CD4-positive, alpha-beta T cell treated with Interleukin-4 for 1 hour (primary cell): ENCODE measurements at regions not wholly inside any gene's neighbourhood (a gene's known extent, or its start where the extent isn't known, plus 50 kb on each side); places are given as distances from the start of the nearest gene placed in this dataset.

Experiments
- DNase-seq, 2 donors: peaks; one replicate each; pipeline ENCODE4 v3.0.0-alpha.2; 2020 to 2022

DNA sequence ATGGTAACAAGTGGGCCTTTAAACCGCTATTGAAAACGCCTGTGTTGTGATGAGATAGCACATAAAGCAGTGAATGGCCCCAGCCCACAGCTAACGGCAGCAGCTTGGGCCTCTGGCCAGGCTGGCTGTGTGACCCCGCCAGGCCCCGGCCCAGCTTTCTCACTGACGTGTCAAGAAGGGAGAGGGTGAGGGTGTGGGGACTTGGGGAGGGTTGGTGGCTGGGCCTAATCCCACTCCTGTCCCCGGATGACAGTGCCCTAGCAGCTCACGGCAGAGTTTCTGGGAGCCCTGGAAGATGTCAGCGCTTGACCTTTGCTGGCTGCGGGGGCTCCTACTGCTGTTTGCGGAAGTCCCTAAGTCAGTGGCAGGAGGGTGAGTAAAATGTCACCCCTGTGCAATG lies 88.9 kb upstream of the SHH start:
- DNase-seq, result no peak

DNA sequence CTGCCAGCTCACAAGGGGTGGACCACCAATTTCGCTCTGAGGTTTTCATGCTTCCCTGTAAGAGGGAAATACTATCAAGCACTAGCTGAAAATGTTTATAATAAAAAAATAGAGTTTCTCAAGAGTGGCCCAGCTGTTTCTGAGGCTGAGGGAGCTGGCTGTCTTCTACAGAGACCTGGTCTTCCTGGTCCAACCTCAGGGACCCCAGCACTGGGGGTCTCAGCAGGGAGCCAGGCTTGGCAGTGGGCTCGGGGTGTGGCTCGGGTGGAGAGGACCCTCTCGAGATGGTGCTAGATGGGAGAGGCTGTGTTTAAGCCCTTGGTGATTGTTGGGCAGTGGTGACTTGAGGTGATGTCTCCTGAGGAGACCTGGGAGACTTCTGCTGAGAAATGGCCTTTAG lies 87.3 kb upstream of the SHH start:
- DNase-seq, result no peak

DNA sequence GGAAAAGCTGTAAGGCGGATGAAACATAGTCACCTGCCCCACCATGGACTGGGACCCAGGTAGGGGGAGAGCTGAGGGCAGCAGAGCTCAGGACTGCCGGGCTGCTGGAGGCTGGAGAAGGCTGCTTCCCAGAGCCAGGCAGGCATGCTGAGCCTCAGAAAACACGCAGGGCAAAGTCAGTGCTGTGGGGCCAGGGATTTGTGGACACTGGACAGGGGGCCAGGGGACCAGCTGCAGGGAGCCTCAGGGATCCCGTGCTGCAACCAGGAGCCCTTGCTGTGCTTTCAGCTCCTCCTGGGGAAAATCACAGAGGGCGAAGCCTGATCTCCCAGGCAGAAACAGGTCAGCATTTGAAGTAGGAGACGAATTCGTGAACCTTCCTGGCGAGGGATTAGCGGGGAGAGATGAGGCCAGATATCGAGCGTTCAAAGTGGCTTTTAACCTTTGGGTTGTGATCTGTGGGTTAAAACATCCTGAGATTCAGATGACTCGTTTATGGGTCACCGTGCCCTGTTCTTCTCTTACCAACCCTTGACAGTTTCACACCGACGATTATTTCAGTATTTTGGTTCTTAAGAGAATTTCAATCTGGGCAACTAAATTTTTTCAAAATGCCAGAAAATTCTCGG lies 85.6 kb upstream of the SHH start:
- no peak for DNase-seq

DNA sequence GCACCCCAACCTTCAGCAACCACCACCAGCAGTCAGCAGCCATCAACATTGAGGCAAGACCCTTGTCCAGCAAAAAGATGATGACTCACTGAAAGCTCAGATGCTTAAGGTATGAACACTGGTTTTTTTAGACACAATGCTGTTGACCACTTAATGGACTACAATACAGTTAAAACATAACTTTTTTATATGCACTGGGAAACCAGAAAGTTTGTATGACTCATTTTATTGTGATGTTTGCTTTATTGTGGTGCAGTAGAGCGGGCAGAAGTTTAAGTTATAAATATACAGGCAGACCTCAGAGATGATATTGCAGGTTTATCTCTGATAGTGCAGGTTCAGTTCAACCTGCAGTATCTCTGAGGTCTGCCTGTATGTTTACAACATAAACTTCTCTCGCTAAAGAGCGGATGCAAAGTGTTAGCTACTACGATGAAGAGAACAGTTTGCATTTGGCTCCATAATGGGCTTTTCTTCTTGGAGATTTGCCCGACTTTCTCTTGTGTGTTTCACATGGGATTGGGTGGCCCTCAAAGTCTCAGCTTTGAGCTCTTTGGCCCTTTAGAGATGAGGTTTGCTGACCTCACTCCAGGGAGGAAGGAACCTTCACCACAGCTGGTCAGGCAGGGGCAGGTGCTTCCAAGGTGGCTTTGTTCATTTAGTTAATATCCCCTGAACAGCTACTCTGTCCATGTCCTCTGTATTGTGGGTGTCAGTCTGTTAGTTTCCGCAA lies 84.4 kb upstream of the SHH start:
- no peak for DNase-seq

DNA sequence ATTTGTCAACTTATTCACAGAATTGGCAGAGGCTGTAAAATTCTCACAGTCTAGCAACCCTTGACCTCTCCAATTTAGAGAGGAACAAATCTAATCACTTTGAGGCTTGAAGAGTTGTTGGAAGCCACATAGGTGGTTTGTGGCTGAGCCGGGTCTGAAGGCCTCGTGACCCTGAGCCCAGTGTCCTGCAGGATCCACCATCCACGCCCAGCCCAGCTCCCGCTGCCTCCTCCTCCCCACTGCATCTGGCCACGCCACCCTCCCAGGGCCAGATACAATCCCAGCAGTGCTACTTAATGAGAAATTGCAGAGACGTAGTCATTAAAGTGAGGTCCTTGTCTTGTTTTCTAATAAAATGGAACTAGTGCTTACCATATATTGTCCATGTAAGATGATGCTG lies 81.4 kb upstream of the SHH start:
- DNase-seq, result no peak

DNA sequence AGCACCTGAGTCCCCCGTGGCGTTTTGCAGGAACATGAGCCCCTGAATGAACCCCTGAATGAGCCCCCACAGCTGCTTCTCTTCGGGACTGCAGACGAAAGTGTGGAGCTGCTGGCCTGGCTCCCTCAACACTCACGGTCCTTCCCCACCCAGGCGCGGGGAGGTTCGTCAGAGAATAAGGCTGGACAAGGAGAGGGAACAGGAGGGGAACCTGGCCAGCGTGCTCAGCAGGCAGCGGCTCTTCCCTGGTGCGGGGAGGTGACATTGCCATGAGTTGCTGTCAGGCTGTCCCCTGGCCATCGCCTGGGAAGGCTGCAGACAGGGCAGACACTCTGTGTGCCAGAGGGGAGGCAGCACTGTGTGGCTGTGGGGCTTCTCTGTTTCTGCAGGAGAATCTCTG lies 80.9 kb upstream of the SHH start:
- DNase-seq, result no peak

DNA sequence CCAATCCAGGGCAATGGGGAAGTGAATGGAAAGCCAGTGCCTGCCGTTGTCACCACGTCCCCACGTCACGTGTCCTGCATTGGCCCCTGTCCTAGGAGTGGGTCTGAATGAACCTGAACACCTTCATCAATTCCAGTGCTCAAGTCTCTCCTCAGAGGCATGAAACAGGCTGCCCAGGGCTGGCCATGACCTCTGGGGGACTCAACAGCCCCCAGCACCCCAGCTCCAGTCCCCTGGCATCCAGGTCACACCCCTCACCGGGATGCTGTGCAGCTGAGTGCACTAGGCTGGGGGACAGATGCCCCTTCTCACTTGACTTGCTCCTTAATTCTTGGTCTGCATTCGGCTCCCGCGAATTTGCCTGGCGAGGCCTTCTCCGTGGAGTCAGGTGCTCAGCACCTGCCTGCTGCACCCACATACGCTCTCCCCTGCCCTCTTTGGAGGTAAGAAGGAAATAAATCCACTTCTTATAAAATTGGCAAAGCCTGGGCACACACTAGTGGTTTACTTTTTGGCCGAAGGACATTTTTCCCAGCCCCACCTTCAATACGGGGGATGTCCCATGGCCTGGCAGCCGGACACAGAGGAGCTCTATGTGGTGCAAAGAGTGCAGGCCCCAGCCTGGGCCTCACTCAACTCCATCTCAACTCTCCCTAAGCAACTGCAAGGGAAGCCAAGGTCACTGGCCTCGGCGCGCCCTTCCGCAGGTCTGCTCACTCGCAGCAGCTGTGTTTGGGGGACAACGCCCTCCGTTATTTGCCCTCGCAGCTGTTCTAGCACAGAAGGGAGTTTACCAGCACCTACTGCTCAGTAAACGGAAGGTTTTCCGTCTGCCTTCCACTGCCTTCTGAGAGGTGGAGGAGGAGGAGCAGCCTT lies 77.6 kb upstream of the SHH start:
- DNase-seq, result no peak

DNA sequence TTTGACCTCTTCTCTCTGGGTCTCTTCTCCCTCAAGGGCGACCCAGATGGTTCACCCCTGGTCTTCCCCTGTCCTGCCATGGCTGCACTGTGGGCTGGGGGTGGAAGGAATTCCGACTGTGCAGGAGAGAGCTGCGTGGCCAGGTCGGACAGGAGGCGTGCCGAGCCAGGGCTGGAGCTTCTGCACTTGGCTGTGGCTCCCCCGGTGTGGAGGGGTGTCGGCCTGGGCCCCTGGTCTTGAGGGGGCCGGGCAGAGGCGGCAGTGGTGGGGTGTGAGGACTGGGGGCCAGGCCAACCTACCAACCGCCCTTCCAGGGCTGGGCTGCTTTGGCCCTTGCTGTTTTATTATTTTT lies 74.9 kb upstream of the SHH start:
- DNase-seq, result no peak

DNA sequence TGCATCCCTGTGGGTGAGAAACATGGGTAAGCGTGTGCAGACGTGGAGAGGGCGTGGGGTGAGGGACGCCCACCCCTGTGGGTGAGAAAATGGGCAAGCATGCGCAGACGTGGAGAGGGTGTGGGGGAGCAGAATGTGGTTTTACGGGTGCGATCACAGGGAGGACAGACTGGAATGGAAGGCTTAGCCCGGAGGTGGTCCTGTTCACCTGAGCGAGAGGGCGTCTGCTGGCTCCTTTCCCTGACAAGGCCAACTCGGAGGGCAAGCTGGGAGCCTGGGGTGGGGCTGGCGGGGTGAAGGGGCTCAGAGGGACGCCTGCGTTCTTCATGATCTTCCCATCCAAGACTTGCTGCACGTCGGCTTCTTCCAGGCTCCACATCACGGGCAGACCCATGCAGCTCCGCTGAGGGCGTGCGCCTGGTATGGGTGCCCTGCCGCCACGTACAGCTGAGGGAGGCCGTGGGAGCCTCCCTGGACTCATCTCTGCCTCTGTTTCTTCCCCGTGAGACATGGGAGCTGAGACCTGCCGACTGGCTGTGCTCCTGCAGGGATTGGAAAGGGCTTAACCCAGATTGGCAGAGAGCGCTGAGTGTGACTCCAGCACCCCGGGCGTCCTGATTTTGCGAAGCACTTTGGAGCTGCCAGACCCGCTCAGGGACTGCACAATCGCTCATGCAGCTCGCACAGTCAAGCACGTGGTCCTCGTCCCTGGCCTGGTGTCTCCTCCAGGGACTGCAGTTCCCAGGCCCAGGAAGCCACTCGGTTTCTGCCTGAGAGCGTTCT lies 74.3 kb upstream of the SHH start:
- no peak for DNase-seq

DNA sequence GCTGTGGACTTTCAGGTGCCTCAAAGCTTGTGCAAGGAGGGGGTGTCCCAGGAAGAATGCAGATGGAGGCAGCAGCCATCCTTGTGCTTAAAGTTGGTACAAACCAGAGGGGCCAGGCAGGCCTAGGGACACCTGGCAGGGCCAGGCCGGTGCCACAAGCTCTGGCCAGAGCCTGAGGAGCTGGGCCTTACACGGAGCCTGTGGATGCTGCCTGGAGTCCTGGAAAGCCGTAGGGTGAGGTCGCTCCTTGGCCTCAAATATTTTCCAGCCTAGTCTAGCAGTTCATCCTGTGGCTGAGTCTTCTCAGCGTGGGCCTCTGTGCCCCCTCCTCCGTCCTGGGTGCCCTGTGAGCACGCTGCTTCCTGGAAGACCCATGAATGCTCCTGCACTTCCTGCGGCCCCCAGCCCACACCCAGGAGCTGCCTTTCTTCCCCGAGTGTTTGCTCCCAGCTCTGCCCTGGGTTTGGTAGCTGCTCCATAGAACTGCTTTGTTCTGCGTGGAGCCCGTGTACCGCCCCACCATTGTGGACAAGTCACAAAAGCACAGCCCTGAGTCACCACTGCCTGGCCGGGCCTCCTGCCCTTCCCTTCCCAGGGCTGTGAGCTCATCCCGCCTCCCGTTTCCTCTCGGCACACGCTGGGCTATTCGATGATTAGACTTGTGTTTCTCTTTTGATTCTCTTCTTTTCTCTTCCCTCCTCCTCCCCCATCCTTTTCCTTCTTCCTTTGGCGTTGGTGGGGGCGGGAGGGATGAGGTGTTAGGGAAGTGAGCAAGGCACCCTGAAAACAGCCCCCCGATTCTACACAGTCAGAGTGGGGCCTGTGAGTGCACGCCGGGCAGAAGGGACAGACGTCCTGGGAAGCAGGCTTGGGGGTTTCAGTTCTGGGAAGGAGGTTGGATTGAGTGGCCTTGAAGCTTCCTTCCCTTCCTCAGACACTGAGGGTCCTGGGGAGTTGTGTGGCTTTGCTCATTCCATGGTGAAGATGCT lies 73.2 kb upstream of the SHH start:
- DNase-seq, result no peak

DNA sequence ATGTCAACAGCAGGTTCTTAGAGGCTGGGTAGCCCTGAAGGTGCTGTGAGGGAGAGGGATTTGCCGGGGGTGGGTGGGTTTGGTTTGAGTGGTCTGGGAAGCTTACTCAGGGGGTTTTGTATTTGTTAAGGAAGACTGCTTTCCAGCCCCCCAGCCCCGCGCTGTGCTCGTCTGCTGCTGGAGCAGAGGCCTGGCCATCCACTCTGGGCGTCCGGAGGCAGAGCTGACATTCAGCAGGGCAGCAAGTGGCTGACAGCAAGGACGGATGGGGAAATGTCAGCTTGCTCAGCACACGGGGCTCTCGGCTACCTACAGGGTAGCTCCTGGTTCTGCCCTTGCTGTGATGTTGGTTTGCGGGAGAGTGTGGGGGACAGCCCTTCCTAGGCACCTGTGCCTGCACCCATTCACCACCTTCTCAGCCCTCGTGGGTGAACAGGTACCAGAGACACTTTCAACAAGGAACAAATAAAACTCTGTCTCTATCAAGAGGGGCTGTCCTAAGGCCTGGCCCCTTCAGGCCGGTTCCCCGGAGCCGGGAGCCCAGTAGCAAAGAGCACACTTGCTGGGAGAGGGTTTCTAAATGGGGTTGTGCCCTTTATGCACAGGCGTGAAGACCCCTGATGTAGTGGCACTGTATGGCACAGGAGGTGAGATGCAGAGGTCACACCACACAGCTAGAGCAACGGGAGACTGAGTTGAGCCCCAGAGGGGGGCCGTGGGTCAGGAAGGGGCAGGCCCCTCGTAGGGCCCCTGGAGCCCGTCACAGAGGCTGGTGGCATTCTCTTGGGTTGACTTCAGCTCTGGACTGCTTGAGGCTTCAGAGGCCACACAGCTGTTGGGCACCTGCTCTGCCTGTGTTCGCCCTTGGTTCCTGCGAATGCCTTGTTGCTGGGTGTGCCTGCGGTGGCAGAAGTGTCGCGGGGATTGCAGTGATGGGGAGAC lies 72.2 kb upstream of the SHH start:
- DNase-seq, result no peak

DNA sequence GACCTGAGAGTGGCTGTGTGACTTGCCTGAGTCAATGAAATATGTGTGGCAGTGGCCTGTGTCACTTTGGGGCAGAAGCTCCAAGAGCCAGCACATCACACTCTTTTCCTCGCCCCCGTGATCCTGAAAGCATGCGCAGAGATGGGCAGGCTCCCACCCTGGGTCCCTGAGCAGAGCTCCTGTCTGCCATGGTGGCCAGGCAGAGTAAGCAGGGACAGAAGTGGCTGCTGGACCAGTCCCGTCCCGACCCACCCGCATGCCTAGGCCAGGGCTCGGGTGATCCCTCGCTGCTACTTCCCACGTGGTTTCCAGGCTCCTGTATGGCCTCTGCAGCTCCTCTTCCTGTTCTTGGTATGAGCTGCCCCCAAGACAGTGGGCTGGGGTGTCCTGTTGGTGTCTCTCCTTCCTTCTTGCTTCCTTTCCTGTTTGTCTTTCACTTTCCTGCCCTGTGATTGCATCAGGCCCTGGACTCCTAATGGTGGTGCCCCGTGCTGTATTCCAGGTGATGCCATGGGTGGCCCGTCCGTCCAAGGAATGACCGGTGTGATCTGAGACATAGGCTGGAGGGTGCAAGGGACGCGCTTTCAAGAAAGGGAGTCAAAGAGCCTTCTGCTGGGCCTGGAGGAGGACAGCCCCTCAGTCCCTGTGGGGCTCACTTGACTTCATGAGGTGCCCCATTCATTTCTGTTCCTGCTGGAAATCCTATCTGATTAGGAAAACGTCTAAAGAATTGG lies 71.4 kb upstream of the SHH start:
- DNase-seq, result no peak

DNA sequence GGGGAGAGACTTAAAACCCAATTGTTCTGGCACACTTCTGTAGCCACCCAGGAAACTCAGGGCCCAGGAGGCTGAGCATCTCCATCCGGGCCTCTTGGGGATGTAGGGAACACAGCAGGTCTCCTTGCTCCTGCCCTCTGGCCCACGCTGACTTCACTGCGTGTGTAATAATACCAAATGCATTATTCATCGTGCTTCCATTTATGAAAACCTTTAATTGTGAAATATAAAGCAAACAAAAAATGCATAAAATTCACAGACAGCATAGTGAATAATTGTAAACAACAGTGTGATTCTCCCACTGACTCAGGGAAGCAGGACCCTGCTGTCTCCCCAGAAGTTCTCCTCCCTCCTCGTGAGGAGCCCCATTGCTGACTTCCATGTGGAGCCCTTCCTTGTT lies 70.3 kb upstream of the SHH start:
- no peak for DNase-seq

DNA sequence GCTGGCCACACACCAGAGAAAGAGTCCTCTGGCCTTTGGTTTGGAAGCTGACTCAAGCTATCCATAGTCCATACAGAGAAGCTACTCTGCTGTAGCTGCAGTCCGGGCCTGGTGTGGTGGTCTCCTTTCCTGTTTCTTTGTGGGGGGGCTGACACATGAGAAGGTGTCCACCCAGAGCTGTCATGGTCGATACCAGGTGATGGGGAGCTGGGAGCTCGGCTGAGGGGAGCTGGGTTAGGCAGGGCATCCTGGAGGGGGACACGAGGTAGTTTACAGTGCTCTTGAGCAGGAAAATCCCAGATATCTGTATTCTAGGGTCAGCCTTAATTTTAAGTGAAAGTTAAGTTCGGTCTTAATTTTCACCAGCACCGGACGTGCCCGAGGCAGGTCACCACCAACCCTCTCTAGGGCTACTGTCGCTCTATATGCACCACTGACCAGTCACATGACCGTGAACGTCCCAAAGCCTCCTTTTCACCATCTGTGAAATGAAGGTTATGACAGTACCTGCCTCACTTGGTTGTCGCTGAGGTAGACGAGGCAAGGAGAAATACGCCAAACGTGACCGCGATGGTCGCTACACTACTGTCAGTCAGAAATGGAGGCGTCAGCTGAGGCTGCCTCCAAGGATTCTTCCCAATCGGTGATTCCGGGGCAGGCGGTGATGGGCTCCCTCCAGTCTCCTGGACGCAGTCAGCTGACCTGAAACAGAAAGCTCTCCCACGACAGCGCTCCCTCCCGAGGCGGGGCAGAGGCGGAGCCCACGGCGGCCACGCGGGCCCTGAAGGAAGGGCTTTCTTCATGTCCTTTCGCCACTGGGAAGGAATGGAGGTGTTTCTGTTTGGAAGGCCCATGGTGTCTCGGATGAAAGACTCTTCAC lies 69.4 kb upstream of the SHH start:
- no peak for DNase-seq

DNA sequence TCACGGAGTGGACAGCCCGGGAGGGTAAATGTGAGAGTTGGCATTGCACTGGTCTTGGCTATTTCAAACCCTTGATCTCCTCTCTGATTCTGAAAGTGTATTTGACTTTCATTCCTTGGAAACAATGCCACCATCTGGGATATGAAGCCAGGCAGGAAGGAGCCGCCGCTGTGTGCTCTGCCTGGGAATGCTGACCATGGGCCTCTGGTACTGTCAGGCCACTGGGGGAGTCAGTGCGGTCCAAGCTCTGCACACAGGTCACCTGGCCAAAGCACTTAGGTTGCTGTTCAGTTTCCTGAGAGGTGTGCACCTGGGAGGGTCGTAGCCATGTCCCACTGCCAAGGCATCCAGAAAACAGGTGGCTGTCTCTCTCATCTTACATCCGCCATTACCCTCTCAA lies 68.5 kb upstream of the SHH start:
- DNase-seq, result no peak

DNA sequence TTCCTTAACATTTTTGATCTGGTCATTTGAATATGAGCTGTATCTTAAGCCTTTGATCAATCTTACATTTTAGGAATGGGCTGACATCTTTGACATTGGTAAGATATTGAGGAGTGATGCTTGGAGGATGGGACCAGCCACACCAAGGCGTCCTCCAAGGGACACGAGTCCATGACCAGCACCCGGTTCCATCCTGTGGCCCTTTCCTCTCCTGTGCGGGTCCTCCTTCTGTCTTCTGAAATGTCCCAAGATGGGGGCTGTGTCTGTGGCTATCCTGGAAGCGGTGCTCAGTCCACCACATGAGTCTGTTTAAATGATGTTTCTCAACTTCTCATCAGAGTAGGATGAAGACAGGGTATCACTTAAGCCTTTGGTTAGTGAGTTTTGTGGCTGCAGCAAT lies 67.3 kb upstream of the SHH start:
- no peak for DNase-seq

DNA sequence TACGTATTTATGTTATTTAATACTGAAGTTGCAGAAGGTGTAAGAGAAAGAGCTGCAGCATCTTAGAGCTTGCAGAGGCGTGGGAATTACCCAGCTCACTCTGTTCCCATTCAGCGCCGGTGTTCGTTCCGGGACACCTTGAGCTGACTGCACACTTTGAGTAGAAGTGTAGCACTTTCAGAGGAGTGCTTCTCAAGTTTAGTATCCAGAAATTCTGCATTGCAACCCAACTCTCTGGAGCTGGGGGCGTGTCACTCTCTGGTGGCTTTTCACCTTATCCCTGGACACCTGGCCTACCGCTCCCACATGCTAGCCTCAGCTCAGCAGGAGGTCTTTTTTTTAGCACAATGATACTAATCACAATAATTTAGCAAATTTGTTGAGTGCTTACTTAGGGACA lies 66.4 kb upstream of the SHH start:
- DNase-seq, result no peak

DNA sequence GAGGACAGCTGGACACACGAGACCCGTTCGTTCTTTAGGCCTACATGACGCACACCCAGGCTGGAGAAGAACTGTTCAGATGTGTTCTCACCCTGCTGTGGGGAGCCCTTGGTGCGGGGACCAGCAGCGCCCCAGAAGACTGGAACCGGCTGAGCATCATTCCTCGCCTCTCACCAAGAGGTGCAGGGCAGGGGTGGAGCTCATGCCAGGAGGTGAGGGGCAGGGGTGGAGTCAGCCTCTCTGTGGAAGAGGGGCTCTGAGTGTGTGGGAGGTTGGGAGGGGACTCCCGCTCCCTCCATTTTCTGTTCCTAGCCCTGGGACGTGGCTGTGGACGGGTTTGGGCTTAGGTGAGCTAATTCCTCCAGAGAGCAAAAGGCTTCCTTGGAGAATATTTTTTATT lies 66.0 kb upstream of the SHH start:
- no peak for DNase-seq

DNA sequence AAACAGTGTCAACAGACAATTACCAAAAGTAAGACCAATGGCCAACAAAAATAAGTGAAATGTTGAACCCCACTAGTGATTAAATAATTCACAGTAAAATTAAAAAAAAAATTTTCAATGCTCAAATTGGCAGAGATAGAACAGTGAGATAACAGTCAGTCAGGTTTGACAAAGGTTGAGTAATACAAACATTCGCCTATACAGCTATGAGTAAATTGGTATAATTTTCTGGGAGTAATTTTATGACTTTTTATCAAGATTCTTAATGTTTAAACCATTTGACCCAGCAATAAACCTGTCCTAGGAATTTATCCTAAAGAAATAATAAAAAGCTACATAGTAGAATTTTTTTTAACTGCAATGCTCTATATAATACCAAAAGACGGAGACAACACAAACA lies 64.9 kb upstream of the SHH start:
- no peak for DNase-seq
